Astrocyte (in vitro differentiated cells and primary cell): ENCODE measurements at regions not wholly inside any gene's neighbourhood (a gene's known extent, or its start where the extent isn't known, plus 50 kb on each side); places are given as distances from the start of the nearest gene placed in this dataset.

Experiments used
- EZH2 ChIP-seq: IDR thresholded peaks from 2 replicates; pipeline ENCODE4 v1.6.1; 2012; ENCODE audit warnings: mild to moderate bottlenecking, low read length, inconsistent platforms; ENCODE audit not compliant: insufficient read depth
- TF ChIP-seq, protein P1 (sequence below): IDR thresholded peaks from 2 replicates; pipeline ENCODE4 v1.5.1; 2011; ENCODE audit warnings: low read depth, mild to moderate bottlenecking, inconsistent platforms, low read length, moderate library complexity; ENCODE audit not compliant: insufficient read depth

DNA sequence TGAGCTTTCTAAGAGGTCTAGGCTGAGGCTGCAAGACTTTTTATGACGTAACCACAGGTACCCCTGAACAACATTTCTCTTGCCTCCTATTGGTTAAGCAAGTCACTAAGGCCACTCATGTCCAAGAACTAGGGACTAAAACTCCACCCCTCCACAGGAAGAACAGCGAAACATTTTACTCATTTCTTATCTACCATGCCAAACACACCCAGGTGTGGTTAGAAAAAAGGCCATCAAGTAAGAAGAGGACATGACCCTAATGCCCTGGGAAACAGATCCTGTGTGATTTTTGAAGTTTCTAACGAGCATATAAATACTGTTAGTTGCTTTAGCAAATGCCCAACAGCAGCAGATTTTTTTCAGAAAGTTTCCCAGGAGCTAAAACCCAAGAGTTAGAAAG, 282.4 kb upstream of the DYNLRB2 start:
- no peak for TF ChIP-seq EZH2
- TF ChIP-seq, protein P1, sequence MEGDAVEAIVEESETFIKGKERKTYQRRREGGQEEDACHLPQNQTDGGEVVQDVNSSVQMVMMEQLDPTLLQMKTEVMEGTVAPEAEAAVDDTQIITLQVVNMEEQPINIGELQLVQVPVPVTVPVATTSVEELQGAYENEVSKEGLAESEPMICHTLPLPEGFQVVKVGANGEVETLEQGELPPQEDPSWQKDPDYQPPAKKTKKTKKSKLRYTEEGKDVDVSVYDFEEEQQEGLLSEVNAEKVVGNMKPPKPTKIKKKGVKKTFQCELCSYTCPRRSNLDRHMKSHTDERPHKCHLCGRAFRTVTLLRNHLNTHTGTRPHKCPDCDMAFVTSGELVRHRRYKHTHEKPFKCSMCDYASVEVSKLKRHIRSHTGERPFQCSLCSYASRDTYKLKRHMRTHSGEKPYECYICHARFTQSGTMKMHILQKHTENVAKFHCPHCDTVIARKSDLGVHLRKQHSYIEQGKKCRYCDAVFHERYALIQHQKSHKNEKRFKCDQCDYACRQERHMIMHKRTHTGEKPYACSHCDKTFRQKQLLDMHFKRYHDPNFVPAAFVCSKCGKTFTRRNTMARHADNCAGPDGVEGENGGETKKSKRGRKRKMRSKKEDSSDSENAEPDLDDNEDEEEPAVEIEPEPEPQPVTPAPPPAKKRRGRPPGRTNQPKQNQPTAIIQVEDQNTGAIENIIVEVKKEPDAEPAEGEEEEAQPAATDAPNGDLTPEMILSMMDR, result no peak
